GM18909 (cell line): ENCODE measurements at regions not wholly inside any gene's neighbourhood (a gene's known extent, or its start where the extent isn't known, plus 50 kb on each side); places are given as distances from the start of the nearest gene placed in this dataset.
A peak's percentile ranks its signal among the peaks of the same experiment; 100 is the strongest.

ENCODE experiments used
- ATAC-seq: cut with Tn5 transposase; IDR thresholded peaks from one replicate; pipeline ENCODE4 v1.9.1; 2021; ENCODE audit warnings: mild to moderate bottlenecking; ENCODE audit not compliant: unreplicated experiment, poor library complexity

- ATAC-seq: no peak
Measured at GRCh38 chr12:24252602-24253001, 303.1 kb upstream of the SOX5 start.

GRCh38 chr12:24246934-24247333, 297.5 kb upstream of the SOX5 start:
- no peak for ATAC-seq

GRCh38 chr12:24246376-24246775, 296.9 kb upstream of the SOX5 start:
- ATAC-seq: no peak

GRCh38 chr12:24244801-24245200, 295.3 kb upstream of the SOX5 start:
- ATAC-seq: no peak

- ATAC-seq: no peak
Measured at GRCh38 chr12:24244231-24244630, 294.8 kb upstream of the SOX5 start.

- no peak for ATAC-seq
Measured at GRCh38 chr12:24240707-24241106, 291.2 kb upstream of the SOX5 start.

GRCh38 chr12:24233519-24234246, 284.2 kb upstream of the SOX5 start:
- ATAC-seq: no peak

GRCh38 chr12:24232531-24232930, 283.1 kb upstream of the SOX5 start:
- no peak for ATAC-seq

- peak; percentile 90 for ATAC-seq
Measured at GRCh38 chr12:24231298-24231697, 281.8 kb upstream of the SOX5 start.

- ATAC-seq: no peak
Measured at GRCh38 chr12:24230061-24230701, 280.7 kb upstream of the SOX5 start.

GRCh38 chr12:24229031-24229700, 279.7 kb upstream of the SOX5 start:
- no peak for ATAC-seq

GRCh38 chr12:24228371-24228770, 278.9 kb upstream of the SOX5 start:
- ATAC-seq: no peak

- ATAC-seq: no peak
Measured at GRCh38 chr12:24227551-24227950, 278.1 kb upstream of the SOX5 start.

- no peak for ATAC-seq
Measured at GRCh38 chr12:24226745-24227350, 277.4 kb upstream of the SOX5 start.

GRCh38 chr12:24224401-24224800, 274.9 kb upstream of the SOX5 start:
- ATAC-seq: no peak

GRCh38 chr12:24223926-24224325, 274.5 kb upstream of the SOX5 start:
- no peak for ATAC-seq

- no peak for ATAC-seq
Measured at GRCh38 chr12:24222968-24223367, 273.5 kb upstream of the SOX5 start.

GRCh38 chr12:24212496-24212895, 263.0 kb upstream of the SOX5 start:
- no peak for ATAC-seq

GRCh38 chr12:24206621-24207020, 257.2 kb upstream of the SOX5 start:
- no peak for ATAC-seq

- ATAC-seq: peak; percentile 53
Measured at GRCh38 chr12:24201258-24201970, 251.9 kb upstream of the SOX5 start.
